WTC11 (cell line): ENCODE measurements at regions not wholly inside any gene's neighbourhood (a gene's known extent, or its start where the extent isn't known, plus 50 kb on each side); places are given as distances from the start of the nearest gene placed in this dataset.

Experiments
- ATAC-seq: fragments of 200-7000 bp; cut with Tn5 transposase; 2 replicates; pipeline ENCODE4 v1.10.0; 2021; ENCODE audit warnings: mild to moderate bottlenecking, moderate library complexity
- CTCF ChIA-PET: fragments of 300-600 bp; sonication (Branson Sonifier 250); formaldehyde crosslinking; loops from one replicate; lab custom pipeline; 2021; ENCODE audit warnings: antibody characterized with exemption; lab: Charles Lee
- POLR2A ChIA-PET: fragments of 350-600 bp; sonication (Branson Sonifier 250); formaldehyde crosslinking; loops from one replicate; lab custom pipeline; 2021; ENCODE audit warnings: antibody characterized with exemption; lab: Charles Lee
- DNase-seq: peaks from one replicate; pipeline ENCODE4 v3.0.0; 2021; ENCODE audit warnings: low spot score
- H3K27ac Mint-ChIP-seq: 2 replicates; pipeline ENCODE4 v1.8.0; 2021; ENCODE audit warnings: mixed read lengths
- H3K27me3 Mint-ChIP-seq: 2 replicates; pipeline ENCODE4 v1.8.0; 2021; ENCODE audit warnings: low read depth, mild to moderate bottlenecking, moderate library complexity, mixed read lengths
- H3K36me3 Mint-ChIP-seq: 2 replicates; pipeline ENCODE4 v1.8.0; 2021; ENCODE audit warnings: mixed read lengths
- H3K4me1 Mint-ChIP-seq: 2 replicates; pipeline ENCODE4 v1.8.0; 2022; ENCODE audit warnings: mixed read lengths
- H3K4me3 Mint-ChIP-seq: 2 replicates; pipeline ENCODE4 v1.8.0; 2021; ENCODE audit warnings: mild to moderate bottlenecking, moderate library complexity, mixed read lengths
- H3K9me3 Mint-ChIP-seq: 2 replicates; pipeline ENCODE4 v1.8.0; 2021; ENCODE audit warnings: mixed read lengths
- CBFB ChIP-seq: sonication (generic); formaldehyde crosslinking; IDR thresholded peaks from 2 replicates; pipeline ENCODE4 v1.8.1; 2022; ENCODE audit warnings: mild to moderate bottlenecking, low read depth, missing genetic modification reagents
- ESRRA ChIP-seq: sonication (generic); formaldehyde crosslinking; IDR thresholded peaks from 2 replicates; pipeline ENCODE4 v1.8.1; 2022; ENCODE audit warnings: mild to moderate bottlenecking, missing genetic modification reagents, borderline replicate concordance
- ETV6 ChIP-seq: sonication (generic); formaldehyde crosslinking; IDR thresholded peaks from 2 replicates; pipeline ENCODE4 v1.8.1; 2022; ENCODE audit warnings: mild to moderate bottlenecking, missing genetic modification reagents
- FOXK1 ChIP-seq: sonication (generic); formaldehyde crosslinking; IDR thresholded peaks from 2 replicates; pipeline ENCODE4 v1.8.0; 2022; ENCODE audit warnings: mild to moderate bottlenecking, moderate library complexity, missing genetic modification reagents
- GTF2I ChIP-seq: fragments of 250-450 bp; sonication (Bioruptor Pico); conservative IDR thresholded peaks from 2 replicates; pipeline ENCODE4 v1.4.0; 2021; ENCODE audit warnings: mild to moderate bottlenecking
- NFE2L1 ChIP-seq: sonication (generic); formaldehyde crosslinking; IDR thresholded peaks from 2 replicates; pipeline ENCODE4 v1.8.1; 2023; ENCODE audit warnings: missing genetic modification reagents
- NR1H2 ChIP-seq: sonication (generic); formaldehyde crosslinking; IDR thresholded peaks from 2 replicates; pipeline ENCODE4 v1.9.0; 2021; ENCODE audit warnings: mild to moderate bottlenecking, moderate library complexity, missing genetic modification reagents
- OVOL2 ChIP-seq: fragments of 250-450 bp; sonication (Bioruptor Pico); IDR thresholded peaks from 2 replicates; pipeline ENCODE4 v1.9.0; 2021; ENCODE audit warnings: mild to moderate bottlenecking, borderline replicate concordance
- SMAD3 ChIP-seq: sonication (generic); formaldehyde crosslinking; IDR thresholded peaks from 2 replicates; pipeline ENCODE4 v1.8.0; 2022; ENCODE audit warnings: missing genetic modification reagents, mild to moderate bottlenecking, borderline replicate concordance
- TCF7 ChIP-seq: sonication (generic); formaldehyde crosslinking; IDR thresholded peaks from 2 replicates; pipeline ENCODE4 v1.8.0; 2022; ENCODE audit warnings: mild to moderate bottlenecking, low read depth, missing genetic modification reagents, moderate library complexity
- TEAD1 ChIP-seq: sonication (generic); formaldehyde crosslinking; IDR thresholded peaks from 2 replicates; pipeline ENCODE4 v1.8.0; 2022; ENCODE audit warnings: mild to moderate bottlenecking, missing genetic modification reagents
- TP53 ChIP-seq: sonication (generic); formaldehyde crosslinking; IDR thresholded peaks from 2 replicates; pipeline ENCODE4 v1.8.1; 2023; ENCODE audit warnings: mild to moderate bottlenecking, missing genetic modification reagents
- ZNF121 ChIP-seq: sonication (generic); formaldehyde crosslinking; IDR thresholded peaks from 2 replicates; pipeline ENCODE4 v1.8.0; 2023; ENCODE audit warnings: missing genetic modification reagents
- ZNF232 ChIP-seq: sonication (generic); formaldehyde crosslinking; IDR thresholded peaks from 2 replicates; pipeline ENCODE4 v1.8.0; 2022; ENCODE audit warnings: mild to moderate bottlenecking, missing genetic modification reagents
- TF ChIP-seq, protein P1 (sequence below): sonication (generic); formaldehyde crosslinking; IDR thresholded peaks from 2 replicates; pipeline ENCODE4 v1.8.1; 2023; ENCODE audit warnings: mild to moderate bottlenecking, missing genetic modification reagents
- TF ChIP-seq, protein P2 (sequence below): sonication (generic); formaldehyde crosslinking; conservative IDR thresholded peaks from 2 replicates; pipeline ENCODE4 v1.8.1; 2022; ENCODE audit warnings: mild to moderate bottlenecking, missing genetic modification reagents
- TF ChIP-seq, protein P3 (sequence below): sonication (generic); formaldehyde crosslinking; IDR thresholded peaks from 2 replicates; pipeline ENCODE4 v1.8.0; 2022; ENCODE audit warnings: mild to moderate bottlenecking, missing genetic modification reagents
- TF ChIP-seq, protein P4 (sequence below): sonication (generic); formaldehyde crosslinking; IDR thresholded peaks from 2 replicates; pipeline ENCODE4 v1.8.1; 2022; ENCODE audit warnings: mild to moderate bottlenecking, moderate library complexity, missing genetic modification reagents
- TF ChIP-seq, protein P5 (sequence below): fragments of 250-450 bp; sonication (Bioruptor Pico); IDR thresholded peaks from 2 replicates; pipeline ENCODE4 v1.9.0; 2021; ENCODE audit warnings: moderate library complexity, mild to moderate bottlenecking, inconsistent platforms, borderline replicate concordance
- TF ChIP-seq, protein P6 (sequence below): sonication (generic); formaldehyde crosslinking; IDR thresholded peaks from 2 replicates; pipeline ENCODE4 v1.8.0; 2022; ENCODE audit warnings: mild to moderate bottlenecking, missing genetic modification reagents
- TF ChIP-seq, protein P7 (sequence below): sonication (generic); formaldehyde crosslinking; IDR thresholded peaks from 2 replicates; pipeline ENCODE4 v1.8.0; 2023; ENCODE audit warnings: mild to moderate bottlenecking, missing genetic modification reagents
- TF ChIP-seq, protein P8 (sequence below): sonication (generic); formaldehyde crosslinking; IDR thresholded peaks from 2 replicates; pipeline ENCODE4 v1.8.0; 2023; ENCODE audit warnings: missing genetic modification reagents, mild to moderate bottlenecking, borderline replicate concordance

DNA sequence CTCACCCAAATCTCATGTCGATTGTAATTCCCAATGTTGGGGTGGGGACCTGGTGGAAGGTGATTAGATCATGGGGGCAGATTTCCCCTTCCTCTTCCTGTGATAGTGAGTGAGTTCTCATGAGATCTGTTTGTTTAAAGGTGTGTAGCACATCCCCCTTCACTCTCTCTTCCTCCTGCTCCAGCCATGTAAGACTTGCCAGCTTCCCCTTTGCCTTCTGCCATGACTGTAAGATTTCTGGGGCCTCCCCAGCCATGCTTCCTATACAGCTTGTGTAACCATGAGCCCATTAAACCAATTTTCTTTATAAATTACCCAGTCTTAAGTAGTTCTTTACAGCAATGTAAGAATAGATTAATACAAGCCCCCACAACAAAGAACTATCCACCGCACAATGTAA is 109.9 kb upstream of the JAZF1 start:
- H3K4me1 Mint-ChIP-seq: peaks cover 64% of the 10 kb centered on the region
- CTCF ChIA-PET: interaction anchor here (1.2 to 1.7 kb wide), 3 partner anchors 229 to 336 kb away, joined by 3 to 6 read pairs (median 5); no protein-coding TSS in a partner anchor
- no peaks in the 10 kb centered on the region for H3K27me3 Mint-ChIP-seq
- DNase-seq: no peak
- H3K9me3 Mint-ChIP-seq: peaks cover 3% of the 10 kb centered on the region
- no peak for ATAC-seq
- POLR2A ChIA-PET: no interaction called here
- peaks cover 3% of the 10 kb centered on the region; the same call in 1 of the 2 replicates for H3K36me3 Mint-ChIP-seq
- H3K4me3 Mint-ChIP-seq: no peak overlapping the region
- H3K27ac Mint-ChIP-seq: peak overlapping the region; percentile 96
- TF ChIP-seq OVOL2 (CRISPR knock-in tag) (no peak), FOXK1 (CRISPR knock-in tag) (no peak), GTF2I (no peak), ESRRA (no peak), TP53 (CRISPR knock-in tag) (no peak), NR1H2 (no peak), TEAD1 (no peak), TCF7 (CRISPR knock-in tag) (no peak)
- TF ChIP-seq, protein P1, sequence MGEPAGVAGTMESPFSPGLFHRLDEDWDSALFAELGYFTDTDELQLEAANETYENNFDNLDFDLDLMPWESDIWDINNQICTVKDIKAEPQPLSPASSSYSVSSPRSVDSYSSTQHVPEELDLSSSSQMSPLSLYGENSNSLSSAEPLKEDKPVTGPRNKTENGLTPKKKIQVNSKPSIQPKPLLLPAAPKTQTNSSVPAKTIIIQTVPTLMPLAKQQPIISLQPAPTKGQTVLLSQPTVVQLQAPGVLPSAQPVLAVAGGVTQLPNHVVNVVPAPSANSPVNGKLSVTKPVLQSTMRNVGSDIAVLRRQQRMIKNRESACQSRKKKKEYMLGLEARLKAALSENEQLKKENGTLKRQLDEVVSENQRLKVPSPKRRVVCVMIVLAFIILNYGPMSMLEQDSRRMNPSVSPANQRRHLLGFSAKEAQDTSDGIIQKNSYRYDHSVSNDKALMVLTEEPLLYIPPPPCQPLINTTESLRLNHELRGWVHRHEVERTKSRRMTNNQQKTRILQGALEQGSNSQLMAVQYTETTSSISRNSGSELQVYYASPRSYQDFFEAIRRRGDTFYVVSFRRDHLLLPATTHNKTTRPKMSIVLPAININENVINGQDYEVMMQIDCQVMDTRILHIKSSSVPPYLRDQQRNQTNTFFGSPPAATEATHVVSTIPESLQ: no peak
- TF ChIP-seq, protein P2, sequence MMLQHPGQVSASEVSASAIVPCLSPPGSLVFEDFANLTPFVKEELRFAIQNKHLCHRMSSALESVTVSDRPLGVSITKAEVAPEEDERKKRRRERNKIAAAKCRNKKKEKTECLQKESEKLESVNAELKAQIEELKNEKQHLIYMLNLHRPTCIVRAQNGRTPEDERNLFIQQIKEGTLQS: no peak
- TF ChIP-seq, protein P3, sequence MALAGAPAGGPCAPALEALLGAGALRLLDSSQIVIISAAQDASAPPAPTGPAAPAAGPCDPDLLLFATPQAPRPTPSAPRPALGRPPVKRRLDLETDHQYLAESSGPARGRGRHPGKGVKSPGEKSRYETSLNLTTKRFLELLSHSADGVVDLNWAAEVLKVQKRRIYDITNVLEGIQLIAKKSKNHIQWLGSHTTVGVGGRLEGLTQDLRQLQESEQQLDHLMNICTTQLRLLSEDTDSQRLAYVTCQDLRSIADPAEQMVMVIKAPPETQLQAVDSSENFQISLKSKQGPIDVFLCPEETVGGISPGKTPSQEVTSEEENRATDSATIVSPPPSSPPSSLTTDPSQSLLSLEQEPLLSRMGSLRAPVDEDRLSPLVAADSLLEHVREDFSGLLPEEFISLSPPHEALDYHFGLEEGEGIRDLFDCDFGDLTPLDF (CRISPR knock-in tag): no peak
- TF ChIP-seq, protein P4, sequence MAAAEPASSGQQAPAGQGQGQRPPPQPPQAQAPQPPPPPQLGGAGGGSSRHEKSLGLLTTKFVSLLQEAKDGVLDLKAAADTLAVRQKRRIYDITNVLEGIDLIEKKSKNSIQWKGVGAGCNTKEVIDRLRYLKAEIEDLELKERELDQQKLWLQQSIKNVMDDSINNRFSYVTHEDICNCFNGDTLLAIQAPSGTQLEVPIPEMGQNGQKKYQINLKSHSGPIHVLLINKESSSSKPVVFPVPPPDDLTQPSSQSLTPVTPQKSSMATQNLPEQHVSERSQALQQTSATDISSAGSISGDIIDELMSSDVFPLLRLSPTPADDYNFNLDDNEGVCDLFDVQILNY (CRISPR knock-in tag): no peak
- TF ChIP-seq, protein P5, sequence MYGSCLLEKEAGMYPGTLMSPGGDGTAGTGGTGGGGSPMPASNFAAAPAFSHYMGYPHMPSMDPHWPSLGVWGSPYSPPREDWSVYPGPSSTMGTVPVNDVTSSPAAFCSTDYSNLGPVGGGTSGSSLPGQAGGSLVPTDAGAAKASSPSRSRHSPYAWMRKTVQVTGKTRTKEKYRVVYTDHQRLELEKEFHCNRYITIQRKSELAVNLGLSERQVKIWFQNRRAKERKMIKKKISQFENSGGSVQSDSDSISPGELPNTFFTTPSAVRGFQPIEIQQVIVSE (CRISPR knock-in tag): no peak

DNA sequence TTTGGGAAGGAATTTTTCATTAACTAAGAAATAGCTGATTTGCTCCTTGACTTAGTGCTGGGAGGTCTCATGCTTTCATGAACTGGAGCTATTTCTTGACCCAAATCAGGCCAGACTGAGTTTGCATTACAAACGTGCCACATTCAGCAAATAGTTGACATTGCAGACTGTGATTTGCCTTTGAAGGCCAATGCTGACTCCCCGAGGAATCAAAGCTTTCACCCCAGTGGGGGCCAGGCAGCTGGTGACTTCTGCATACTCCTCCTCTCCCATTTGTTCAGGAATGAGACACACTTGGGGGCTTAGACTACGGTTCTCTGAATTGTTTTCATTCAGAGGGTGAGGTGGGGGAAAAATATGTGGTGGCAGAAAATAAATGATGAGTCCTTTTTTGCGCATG is 111.0 kb upstream of the JAZF1 start:
- H3K36me3 Mint-ChIP-seq: peaks cover 3% of the 10 kb centered on the region; the same call in 1 of the 2 replicates
- CTCF ChIA-PET: interaction anchor here (0.5 to 1.7 kb wide), 9 partner anchors 8 to 1776 kb away, joined by 3 to 6 read pairs (median 3); no protein-coding TSS in a partner anchor
- peak overlapping the region; percentile 18 for H3K4me3 Mint-ChIP-seq
- POLR2A ChIA-PET: interaction anchor here (0.7 to 1.1 kb wide), 2 partner anchors 133 to 300 kb away, joined by 3 to 4 read pairs; no protein-coding TSS in a partner anchor
- peak; percentile 78 for DNase-seq
- H3K27me3 Mint-ChIP-seq: no peaks in the 10 kb centered on the region
- ATAC-seq: peak; percentile 94
- peaks cover 3% of the 10 kb centered on the region for H3K9me3 Mint-ChIP-seq
- H3K4me1 Mint-ChIP-seq: peaks cover 68% of the 10 kb centered on the region
- H3K27ac Mint-ChIP-seq: peak overlapping the region; percentile 96
- TF ChIP-seq ZNF232 (CRISPR knock-in tag) (peak; percentile 75; the same call in 1 of the 2 replicates), SMAD3 (0 out of 2 replicates have a peak, but pooled peaks have one; percentile 40), CBFB (CRISPR knock-in tag) (no peak), NFE2L1 (CRISPR knock-in tag) (peak; percentile 77; the same call in 1 of the 2 replicates), ZNF121 (CRISPR knock-in tag) (no peak), ETV6 (CRISPR knock-in tag) (peak; percentile 86)
- TF ChIP-seq, protein P6, sequence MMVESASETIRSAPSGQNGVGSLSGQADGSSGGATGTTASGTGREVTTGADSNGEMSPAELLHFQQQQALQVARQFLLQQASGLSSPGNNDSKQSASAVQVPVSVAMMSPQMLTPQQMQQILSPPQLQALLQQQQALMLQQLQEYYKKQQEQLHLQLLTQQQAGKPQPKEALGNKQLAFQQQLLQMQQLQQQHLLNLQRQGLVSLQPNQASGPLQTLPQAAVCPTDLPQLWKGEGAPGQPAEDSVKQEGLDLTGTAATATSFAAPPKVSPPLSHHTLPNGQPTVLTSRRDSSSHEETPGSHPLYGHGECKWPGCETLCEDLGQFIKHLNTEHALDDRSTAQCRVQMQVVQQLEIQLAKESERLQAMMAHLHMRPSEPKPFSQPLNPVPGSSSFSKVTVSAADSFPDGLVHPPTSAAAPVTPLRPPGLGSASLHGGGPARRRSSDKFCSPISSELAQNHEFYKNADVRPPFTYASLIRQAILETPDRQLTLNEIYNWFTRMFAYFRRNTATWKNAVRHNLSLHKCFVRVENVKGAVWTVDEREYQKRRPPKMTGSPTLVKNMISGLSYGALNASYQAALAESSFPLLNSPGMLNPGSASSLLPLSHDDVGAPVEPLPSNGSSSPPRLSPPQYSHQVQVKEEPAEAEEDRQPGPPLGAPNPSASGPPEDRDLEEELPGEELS: peak; percentile 95; the same call in 1 of the 2 replicates
- TF ChIP-seq, protein P7, sequence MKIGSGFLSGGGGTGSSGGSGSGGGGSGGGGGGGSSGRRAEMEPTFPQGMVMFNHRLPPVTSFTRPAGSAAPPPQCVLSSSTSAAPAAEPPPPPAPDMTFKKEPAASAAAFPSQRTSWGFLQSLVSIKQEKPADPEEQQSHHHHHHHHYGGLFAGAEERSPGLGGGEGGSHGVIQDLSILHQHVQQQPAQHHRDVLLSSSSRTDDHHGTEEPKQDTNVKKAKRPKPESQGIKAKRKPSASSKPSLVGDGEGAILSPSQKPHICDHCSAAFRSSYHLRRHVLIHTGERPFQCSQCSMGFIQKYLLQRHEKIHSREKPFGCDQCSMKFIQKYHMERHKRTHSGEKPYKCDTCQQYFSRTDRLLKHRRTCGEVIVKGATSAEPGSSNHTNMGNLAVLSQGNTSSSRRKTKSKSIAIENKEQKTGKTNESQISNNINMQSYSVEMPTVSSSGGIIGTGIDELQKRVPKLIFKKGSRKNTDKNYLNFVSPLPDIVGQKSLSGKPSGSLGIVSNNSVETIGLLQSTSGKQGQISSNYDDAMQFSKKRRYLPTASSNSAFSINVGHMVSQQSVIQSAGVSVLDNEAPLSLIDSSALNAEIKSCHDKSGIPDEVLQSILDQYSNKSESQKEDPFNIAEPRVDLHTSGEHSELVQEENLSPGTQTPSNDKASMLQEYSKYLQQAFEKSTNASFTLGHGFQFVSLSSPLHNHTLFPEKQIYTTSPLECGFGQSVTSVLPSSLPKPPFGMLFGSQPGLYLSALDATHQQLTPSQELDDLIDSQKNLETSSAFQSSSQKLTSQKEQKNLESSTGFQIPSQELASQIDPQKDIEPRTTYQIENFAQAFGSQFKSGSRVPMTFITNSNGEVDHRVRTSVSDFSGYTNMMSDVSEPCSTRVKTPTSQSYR: peak; percentile 55; the same call in 1 of the 2 replicates
- TF ChIP-seq, protein P8, sequence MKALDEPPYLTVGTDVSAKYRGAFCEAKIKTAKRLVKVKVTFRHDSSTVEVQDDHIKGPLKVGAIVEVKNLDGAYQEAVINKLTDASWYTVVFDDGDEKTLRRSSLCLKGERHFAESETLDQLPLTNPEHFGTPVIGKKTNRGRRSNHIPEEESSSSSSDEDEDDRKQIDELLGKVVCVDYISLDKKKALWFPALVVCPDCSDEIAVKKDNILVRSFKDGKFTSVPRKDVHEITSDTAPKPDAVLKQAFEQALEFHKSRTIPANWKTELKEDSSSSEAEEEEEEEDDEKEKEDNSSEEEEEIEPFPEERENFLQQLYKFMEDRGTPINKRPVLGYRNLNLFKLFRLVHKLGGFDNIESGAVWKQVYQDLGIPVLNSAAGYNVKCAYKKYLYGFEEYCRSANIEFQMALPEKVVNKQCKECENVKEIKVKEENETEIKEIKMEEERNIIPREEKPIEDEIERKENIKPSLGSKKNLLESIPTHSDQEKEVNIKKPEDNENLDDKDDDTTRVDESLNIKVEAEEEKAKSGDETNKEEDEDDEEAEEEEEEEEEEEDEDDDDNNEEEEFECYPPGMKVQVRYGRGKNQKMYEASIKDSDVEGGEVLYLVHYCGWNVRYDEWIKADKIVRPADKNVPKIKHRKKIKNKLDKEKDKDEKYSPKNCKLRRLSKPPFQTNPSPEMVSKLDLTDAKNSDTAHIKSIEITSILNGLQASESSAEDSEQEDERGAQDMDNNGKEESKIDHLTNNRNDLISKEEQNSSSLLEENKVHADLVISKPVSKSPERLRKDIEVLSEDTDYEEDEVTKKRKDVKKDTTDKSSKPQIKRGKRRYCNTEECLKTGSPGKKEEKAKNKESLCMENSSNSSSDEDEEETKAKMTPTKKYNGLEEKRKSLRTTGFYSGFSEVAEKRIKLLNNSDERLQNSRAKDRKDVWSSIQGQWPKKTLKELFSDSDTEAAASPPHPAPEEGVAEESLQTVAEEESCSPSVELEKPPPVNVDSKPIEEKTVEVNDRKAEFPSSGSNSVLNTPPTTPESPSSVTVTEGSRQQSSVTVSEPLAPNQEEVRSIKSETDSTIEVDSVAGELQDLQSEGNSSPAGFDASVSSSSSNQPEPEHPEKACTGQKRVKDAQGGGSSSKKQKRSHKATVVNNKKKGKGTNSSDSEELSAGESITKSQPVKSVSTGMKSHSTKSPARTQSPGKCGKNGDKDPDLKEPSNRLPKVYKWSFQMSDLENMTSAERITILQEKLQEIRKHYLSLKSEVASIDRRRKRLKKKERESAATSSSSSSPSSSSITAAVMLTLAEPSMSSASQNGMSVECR (CRISPR knock-in tag): no peak; the same call in 1 of the 2 replicates
